Common myeloid progenitor, CD34-positive (primary cell): ENCODE measurements at regions not wholly inside any gene's neighbourhood (a gene's known extent, or its start where the extent isn't known, plus 50 kb on each side); places are given as distances from the start of the nearest gene placed in this dataset.
"Not testable (repeated sequence)": the region's sequence is repeated elsewhere in the genome, so short reads cannot be mapped to it uniquely, and the experiment has no call there.

Experiments
- CTCF ChIA-PET: fragments of 350-600 bp; sonication (Branson Sonifier 250); formaldehyde crosslinking; loops from one replicate; lab custom pipeline; 2021; ENCODE audit warnings: antibody characterized with exemption; lab: Charles Lee
- POLR2A ChIA-PET: fragments of 350-600 bp; sonication (Branson Sonifier 250); formaldehyde crosslinking; loops from one replicate; lab custom pipeline; 2021; ENCODE audit warnings: antibody characterized with exemption; lab: Charles Lee
- DNase-seq, 3 donors: peaks; one replicate each; pipeline versions ENCODE4 v3.0.0 to v3.0.0-alpha.2; 2013
- H3K27ac ChIP-seq, 2 experiments: 1 replicate in 1 of 2; 2 replicates in 1 of 2; pipeline ENCODE4 v1.7.0; 2013; ENCODE audit warnings: inconsistent platforms in 2 of 2, low read length in 2 of 2, mild to moderate bottlenecking in 2 of 2, low read depth in 1 of 2, moderate library complexity in 1 of 2; ENCODE audit not compliant: severe bottlenecking in 2 of 2, insufficient read depth in 1 of 2, poor library complexity in 1 of 2
- H3K27me3 ChIP-seq, 5 experiments: replicated peaks in 2 of 5; 1 replicate in 3 of 5; 2 replicates in 2 of 5; pipeline versions ENCODE4 v1.6.1 to v1.7.0; 2013; ENCODE audit warnings: low read length in 4 of 5, mild to moderate bottlenecking in 2 of 5, moderate library complexity in 2 of 5, inconsistent platforms in 1 of 5; ENCODE audit not compliant: insufficient read depth in 5 of 5, control insufficient read depth in 4 of 5
- H3K36me3 ChIP-seq, 4 experiments: 1 replicate in 2 of 4; 2 replicates in 2 of 4; pipeline versions ENCODE4 v1.6.1 to v1.7.0; 2013; ENCODE audit warnings: low read length in 3 of 4, control low read depth in 1 of 4, mild to moderate bottlenecking in 1 of 4; ENCODE audit not compliant: control insufficient read depth in 4 of 4, insufficient read depth in 4 of 4
- H3K4me1 ChIP-seq, 4 experiments: 1 replicate in 3 of 4; 2 replicates in 1 of 4; pipeline versions ENCODE4 v1.6.1 to v1.7.1; 2013; ENCODE audit warnings: low read length in 3 of 4, mild to moderate bottlenecking in 3 of 4, control low read depth in 1 of 4, inconsistent platforms in 1 of 4, moderate library complexity in 1 of 4; ENCODE audit not compliant: control insufficient read depth in 4 of 4, insufficient read depth in 4 of 4; ENCODE audit errors: control extremely low read depth in 1 of 4
- H3K4me3 ChIP-seq, 7 experiments: 1 replicate in 4 of 7; 2 replicates in 3 of 7; pipeline versions ENCODE4 v1.5.1 to v1.7.0; 2013; ENCODE audit warnings: mild to moderate bottlenecking in 7 of 7, low read length in 6 of 7, moderate library complexity in 6 of 7, inconsistent platforms in 2 of 7, low read depth in 2 of 7, control low read depth in 1 of 7; ENCODE audit not compliant: insufficient read depth in 4 of 7, control insufficient read depth in 1 of 7; ENCODE audit errors: extremely low read depth in 1 of 7
- H3K9me3 ChIP-seq, 5 experiments: 1 replicate in 4 of 5; 2 replicates in 1 of 5; pipeline versions ENCODE4 v1.6.1 to v1.7.1; 2013; ENCODE audit warnings: low read length in 4 of 5, mild to moderate bottlenecking in 2 of 5, inconsistent platforms in 1 of 5, low read depth in 1 of 5, moderate library complexity in 1 of 5; ENCODE audit not compliant: control insufficient read depth in 4 of 5, insufficient read depth in 2 of 5; ENCODE audit errors: control extremely low read depth in 1 of 5
- WGBS: methylation state at CpG from one replicate; pipeline ENCODE4 v1.1.5; 2013; ENCODE audit not compliant: insufficient coverage; 5-methylcytosine and 5-hydroxymethylcytosine counted together

DNA sequence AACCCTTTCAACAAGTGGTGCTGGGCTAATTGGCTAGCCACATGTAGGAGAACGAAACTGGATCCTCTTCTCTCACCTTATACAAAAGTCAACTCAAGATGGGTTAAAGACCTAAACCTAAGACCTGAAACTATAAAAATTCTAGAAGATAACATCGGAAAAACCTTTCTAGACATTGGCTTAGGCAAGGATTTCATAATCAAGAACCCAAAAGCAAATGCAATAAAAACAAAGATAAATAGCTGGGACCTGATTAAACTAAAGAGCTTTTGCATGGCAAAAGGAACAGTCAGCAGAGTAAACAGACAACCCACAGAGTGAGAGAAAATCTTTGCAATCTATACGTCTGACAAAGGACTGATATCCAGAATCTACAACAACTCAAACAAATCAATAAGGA is 571.1 kb downstream of the BNC2 start:
- H3K9me3 ChIP-seq, POLR2A ChIA-PET, H3K27ac ChIP-seq, CTCF ChIA-PET, H3K4me1 ChIP-seq, DNase-seq, H3K27me3 ChIP-seq, H3K36me3 ChIP-seq, H3K4me3 ChIP-seq: not testable (repeated sequence)
- 100% methylated on average over 2 of the region's 3 CpGs for WGBS

DNA sequence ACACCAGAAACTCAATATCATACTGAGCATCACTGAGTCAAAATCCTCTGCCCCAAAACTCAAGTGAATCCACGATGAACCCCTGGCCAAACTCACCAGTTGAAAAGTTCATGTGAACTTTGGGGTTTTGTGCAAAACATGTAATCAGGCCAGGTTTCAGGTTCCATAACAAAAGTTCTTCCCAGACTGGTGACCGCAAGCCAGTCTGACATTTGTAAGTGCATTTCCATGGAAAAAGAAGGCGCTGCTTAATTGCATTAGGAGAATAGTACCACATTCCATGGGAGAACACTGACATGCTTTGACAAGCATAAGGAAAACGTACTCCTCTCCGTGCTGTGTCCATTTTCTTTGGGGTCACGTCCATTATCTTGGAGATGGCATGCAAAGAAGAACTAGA is 567.0 kb downstream of the BNC2 start:
- no peak overlapping the region for H3K27ac ChIP-seq
- H3K27me3 ChIP-seq: peaks cover 0 to 11% (median 0%) of the 10 kb centered on the region in 5 experiments
- ChIA-PET CTCF (no interaction called here), POLR2A (no interaction called here)
- no peak overlapping the region for H3K4me3 ChIP-seq
- DNase-seq: no peak
- no peaks in the 10 kb centered on the region for H3K4me1 ChIP-seq
- WGBS: 98% methylated on average over 6 of the region's 6 CpGs
- no peaks in the 10 kb centered on the region for H3K36me3 ChIP-seq
- no peaks in the 10 kb centered on the region for H3K9me3 ChIP-seq

DNA sequence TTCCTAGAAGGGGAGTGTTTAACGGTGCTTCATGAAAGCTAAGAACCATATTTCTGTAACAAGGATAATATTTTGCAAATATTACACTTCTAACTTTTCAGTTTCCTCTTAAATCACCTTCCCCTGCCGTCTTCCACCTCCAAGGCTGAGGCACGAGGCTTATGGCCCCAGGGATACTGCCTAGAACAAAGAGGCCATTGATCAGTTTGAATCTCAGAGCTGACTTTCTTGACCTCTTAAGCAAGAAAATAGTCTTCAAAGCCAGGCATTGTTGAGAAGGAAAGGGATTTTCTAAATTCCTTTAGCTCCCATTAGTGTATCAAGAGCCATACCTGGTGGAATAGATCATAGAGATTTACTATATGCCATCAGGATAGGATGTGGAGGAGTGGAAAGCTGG is 566.2 kb downstream of the BNC2 start:
- H3K9me3 ChIP-seq: no peaks in the 10 kb centered on the region
- H3K36me3 ChIP-seq: no peaks in the 10 kb centered on the region
- DNase-seq: no peak
- CTCF ChIA-PET: no interaction called here
- H3K4me1 ChIP-seq: no peaks in the 10 kb centered on the region
- H3K27ac ChIP-seq: no peak overlapping the region
- peaks cover 0 to 11% (median 0%) of the 10 kb centered on the region in 5 experiments for H3K27me3 ChIP-seq
- H3K4me3 ChIP-seq: no peak overlapping the region
- POLR2A ChIA-PET: no interaction called here
- WGBS: 60% methylated on average over 1 of the region's 3 CpGs

DNA sequence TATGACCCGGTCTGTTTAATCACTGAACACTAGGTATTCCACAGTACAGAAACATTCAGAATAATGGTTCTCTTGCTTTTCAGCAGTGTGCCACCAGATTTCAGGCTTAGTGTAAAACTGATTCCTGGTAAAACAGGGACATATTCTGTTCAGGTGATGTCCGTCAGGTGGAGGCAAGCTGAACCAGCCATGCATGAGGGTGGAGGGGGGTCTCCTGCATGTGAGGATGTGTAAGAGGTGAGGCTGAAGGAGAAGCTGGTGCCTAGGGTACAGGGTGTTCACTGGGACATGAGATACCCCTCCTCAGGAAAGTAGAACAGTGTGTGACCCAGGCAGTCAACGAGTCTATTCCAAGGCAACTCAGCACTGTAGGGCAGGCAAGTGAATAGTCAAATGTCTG is 563.9 kb downstream of the BNC2 start:
- H3K4me3 ChIP-seq: no peak overlapping the region
- ChIA-PET POLR2A (no interaction called here), CTCF (no interaction called here)
- H3K9me3 ChIP-seq: peaks cover 0 to 2% (median 0%) of the 10 kb centered on the region in 5 experiments
- no peaks in the 10 kb centered on the region for H3K36me3 ChIP-seq
- H3K27ac ChIP-seq: no peak overlapping the region
- H3K4me1 ChIP-seq: no peaks in the 10 kb centered on the region
- peaks cover 0 to 11% (median 0%) of the 10 kb centered on the region in 5 experiments for H3K27me3 ChIP-seq
- 100% methylated on average over 3 of the region's 3 CpGs for WGBS
- no peak for DNase-seq

DNA sequence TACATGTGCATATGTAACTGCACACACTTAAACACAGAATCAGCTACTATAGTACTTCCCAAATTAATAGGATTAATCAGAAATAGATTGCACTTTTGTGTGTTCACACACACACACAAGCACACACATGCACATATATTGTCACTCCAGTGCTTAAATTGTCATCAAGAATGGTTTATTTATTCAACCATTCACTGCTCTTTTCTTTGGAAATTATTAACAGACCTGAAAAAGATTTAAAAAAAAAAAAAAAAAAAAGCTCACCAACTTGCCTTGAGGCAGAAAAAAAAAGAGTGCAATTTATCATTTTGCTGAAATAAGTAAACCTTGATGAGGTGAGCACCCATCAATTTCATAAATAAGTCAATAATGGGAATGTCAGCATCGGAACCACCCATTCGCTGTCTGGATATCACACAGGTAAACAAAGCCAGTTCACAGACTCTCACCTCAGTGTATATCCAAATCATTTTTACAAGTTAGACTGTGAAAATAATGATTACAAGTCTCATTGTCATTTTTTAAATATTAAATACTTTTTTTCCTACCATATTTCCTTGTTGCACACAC is 562.8 kb downstream of the BNC2 start:
- no CpG with 5 or more reads among the region's 2 CpGs for WGBS

DNA sequence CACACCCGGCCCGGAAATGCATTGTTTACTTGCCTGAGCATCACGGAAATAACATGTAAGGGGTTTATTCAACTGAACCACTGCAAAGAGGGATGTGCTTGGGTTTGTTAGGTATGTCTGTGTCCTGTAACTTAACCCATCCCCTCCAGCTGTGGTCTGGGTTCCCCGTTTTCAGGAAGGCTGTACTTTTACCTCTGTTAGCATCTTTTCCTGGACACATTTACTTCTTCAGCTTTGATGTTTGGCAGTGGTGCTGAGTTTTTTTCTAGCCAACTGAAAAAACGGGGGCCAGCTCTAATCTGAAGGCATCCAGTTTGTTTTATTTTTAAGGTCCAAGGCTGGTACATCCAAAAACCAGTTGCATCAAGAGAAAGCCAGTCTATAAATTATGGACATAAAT is 561.8 kb downstream of the BNC2 start:
- ChIA-PET CTCF (interaction anchor here (2.0 kb wide), 1 partner anchor 8 kb away, joined by 4 read pairs; no protein-coding TSS in a partner anchor), POLR2A (no interaction called here)
- no peaks in the 10 kb centered on the region for H3K4me1 ChIP-seq
- no peaks in the 10 kb centered on the region for H3K36me3 ChIP-seq
- no peak overlapping the region for H3K27ac ChIP-seq
- 88% methylated on average over 4 of the region's 5 CpGs for WGBS
- peaks cover 0 to 13% (median 0%) of the 10 kb centered on the region in 5 experiments for H3K27me3 ChIP-seq
- no peak for DNase-seq
- H3K9me3 ChIP-seq: peaks cover 0 to 2% (median 0%) of the 10 kb centered on the region in 5 experiments
- no peak overlapping the region for H3K4me3 ChIP-seq

More for the DNA sequence above, 562.8 kb downstream of the BNC2 start:
- ChIA-PET CTCF (no interaction called here), POLR2A (no interaction called here)
- H3K9me3 ChIP-seq: peaks cover 0 to 2% (median 0%) of the 10 kb centered on the region in 5 experiments
- peaks cover 0 to 11% (median 0%) of the 10 kb centered on the region in 5 experiments for H3K27me3 ChIP-seq
- DNase-seq: no peak
- H3K4me1 ChIP-seq: no peaks in the 10 kb centered on the region
- H3K36me3 ChIP-seq: no peaks in the 10 kb centered on the region
- no peak overlapping the region for H3K27ac ChIP-seq
- no peak overlapping the region for H3K4me3 ChIP-seq

DNA sequence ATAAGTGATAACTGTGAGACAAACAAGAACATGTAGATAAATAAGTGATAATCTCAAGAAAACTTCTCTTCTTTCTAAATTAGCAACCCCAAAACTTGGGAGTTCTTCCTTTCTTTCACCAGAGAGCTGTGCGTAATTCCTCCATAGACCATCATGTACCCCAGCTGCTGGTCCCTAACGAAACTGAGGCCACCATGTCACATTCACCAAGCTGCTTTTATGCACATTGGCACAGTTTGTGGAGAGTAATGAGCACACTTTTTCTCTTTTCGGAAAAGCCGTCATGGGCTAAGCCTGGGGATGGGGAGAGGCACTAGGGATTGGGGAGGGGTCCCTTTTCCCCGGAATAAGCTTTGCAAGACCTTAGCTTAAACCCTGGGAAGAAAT is 561.4 kb downstream of the BNC2 start:
- ChIA-PET CTCF (interaction anchor here (2.0 kb wide), 1 partner anchor 8 kb away, joined by 4 read pairs; no protein-coding TSS in a partner anchor), POLR2A (no interaction called here)
- DNase-seq: no peak
- H3K4me1 ChIP-seq: no peaks in the 10 kb centered on the region
- peaks cover 0 to 2% (median 0%) of the 10 kb centered on the region in 5 experiments for H3K9me3 ChIP-seq
- 92% methylated on average over 2 of the region's 5 CpGs for WGBS
- H3K4me3 ChIP-seq: no peak overlapping the region
- H3K27me3 ChIP-seq: peaks cover 0 to 14% (median 0%) of the 10 kb centered on the region in 5 experiments
- no peak overlapping the region for H3K27ac ChIP-seq
- H3K36me3 ChIP-seq: no peaks in the 10 kb centered on the region
